H9 (cell line): ENCODE measurements at regions not wholly inside any gene's neighbourhood (a gene's known extent, or its start where the extent isn't known, plus 50 kb on each side); places are given as distances from the start of the nearest gene placed in this dataset.

Source experiments
- DNase-seq: peaks from one replicate; pipeline ENCODE4 v3.0.0-alpha.2; 2017
- H2AFZ ChIP-seq: one replicate; pipeline ENCODE4 v1.6.1; 2013; ENCODE audit warnings: mild to moderate bottlenecking, low read length, control low read depth, moderate library complexity
- H2AK5ac ChIP-seq: 2 replicates; pipeline ENCODE4 v1.6.1; 2013; ENCODE audit warnings: low read length, control low read depth, mixed read lengths; ENCODE audit not compliant: insufficient read length
- H2BK120ac ChIP-seq: one replicate; pipeline ENCODE4 v1.6.1; 2013; ENCODE audit warnings: low read depth, mild to moderate bottlenecking, low read length, control low read depth, inconsistent platforms; ENCODE audit not compliant: poor library complexity, severe bottlenecking
- H2BK12ac ChIP-seq: 2 replicates; pipeline ENCODE4 v1.6.1; 2013; ENCODE audit warnings: low read length, control low read depth, mixed read lengths, low read depth; ENCODE audit not compliant: insufficient read length
- H2BK15ac ChIP-seq: 2 replicates; pipeline ENCODE4 v1.6.1; 2013; ENCODE audit warnings: low read depth, low read length, control low read depth
- H2BK20ac ChIP-seq: one replicate; pipeline ENCODE4 v1.6.1; 2013; ENCODE audit warnings: low read depth, mild to moderate bottlenecking, low read length, control low read depth, inconsistent platforms; ENCODE audit not compliant: poor library complexity, severe bottlenecking
- H2BK5ac ChIP-seq: 2 replicates; pipeline ENCODE4 v1.6.1; 2013; ENCODE audit warnings: low read length, control low read depth, mixed read lengths; ENCODE audit not compliant: insufficient read length
- H3K14ac ChIP-seq: 2 replicates; pipeline ENCODE4 v1.6.1; 2013; ENCODE audit warnings: low read length, control low read depth; ENCODE audit not compliant: insufficient read depth
- H3K18ac ChIP-seq: 2 replicates; pipeline ENCODE4 v1.6.1; 2013; ENCODE audit warnings: low read depth, mild to moderate bottlenecking, mixed read lengths, low read length, control low read depth; ENCODE audit not compliant: insufficient read length
- H3K23ac ChIP-seq: 2 replicates; pipeline ENCODE4 v1.6.1; 2013; ENCODE audit warnings: low read length, control low read depth, mixed read lengths, low read depth; ENCODE audit not compliant: insufficient read length
- H3K23me2 ChIP-seq: 2 replicates; pipeline ENCODE4 v1.6.1; 2013; ENCODE audit warnings: low read depth, mild to moderate bottlenecking, mixed read lengths, low read length, control low read depth; ENCODE audit not compliant: insufficient read length, poor library complexity, severe bottlenecking
- H3K27ac ChIP-seq: 2 replicates; pipeline ENCODE4 v1.5.1; 2013; ENCODE audit warnings: low read length, control low read depth, mixed read lengths, low read depth; ENCODE audit not compliant: insufficient read length
- H3K27me3 ChIP-seq: 2 replicates; pipeline ENCODE4 v1.6.1; 2013; ENCODE audit warnings: low read length, control low read depth, inconsistent platforms; ENCODE audit not compliant: insufficient read depth
- H3K4ac ChIP-seq: 2 replicates; pipeline ENCODE4 v1.6.1; 2013; ENCODE audit warnings: low read depth, mild to moderate bottlenecking, control low read depth, inconsistent platforms, low read length, moderate library complexity
- H3K4me1 ChIP-seq: 2 replicates; pipeline ENCODE4 v1.6.1; 2013; ENCODE audit warnings: low read length, control low read depth, inconsistent platforms; ENCODE audit not compliant: insufficient read depth
- H3K4me2 ChIP-seq: 2 replicates; pipeline ENCODE4 v1.6.1; 2013; ENCODE audit warnings: low read length, control low read depth, mixed read lengths; ENCODE audit not compliant: insufficient read length, insufficient read depth
- H3K56ac ChIP-seq: 2 replicates; pipeline ENCODE4 v1.6.1; 2013; ENCODE audit warnings: low read depth, mild to moderate bottlenecking, mixed read lengths, low read length, control low read depth; ENCODE audit not compliant: insufficient read length
- H3K79me1 ChIP-seq: 2 replicates; pipeline ENCODE4 v1.6.1; 2013; ENCODE audit warnings: low read depth, mild to moderate bottlenecking, moderate library complexity, low read length, control low read depth, inconsistent platforms; ENCODE audit not compliant: insufficient read depth, poor library complexity, severe bottlenecking
- H3K79me2 ChIP-seq: 2 replicates; pipeline ENCODE4 v1.6.1; 2013; ENCODE audit warnings: low read length, control low read depth, inconsistent platforms; ENCODE audit not compliant: insufficient read depth
- H3K9ac ChIP-seq: 2 replicates; pipeline ENCODE4 v1.6.1; 2013; ENCODE audit warnings: low read length, control low read depth, mixed read lengths; ENCODE audit not compliant: insufficient read length; ENCODE audit errors: extremely low read depth
- H3K9me3 ChIP-seq: one replicate; pipeline ENCODE4 v1.6.1; 2013; ENCODE audit warnings: low read depth, low read length, inconsistent platforms; ENCODE audit not compliant: control insufficient read depth
- H3T11ph ChIP-seq: one replicate; pipeline ENCODE4 v1.6.1; 2013; ENCODE audit warnings: mild to moderate bottlenecking, low read length, control low read depth, inconsistent platforms
- H4K20me1 ChIP-seq: one replicate; pipeline ENCODE4 v1.6.1; 2013; ENCODE audit not compliant: control insufficient read depth, insufficient read length, insufficient read depth
- H4K5ac ChIP-seq: 2 replicates; pipeline ENCODE4 v1.6.1; 2013; ENCODE audit warnings: low read depth, mild to moderate bottlenecking, mixed read lengths, low read length, control low read depth; ENCODE audit not compliant: insufficient read length
- H4K8ac ChIP-seq: replicated peaks from 2 replicates; pipeline ENCODE4 v1.6.1; 2013; ENCODE audit warnings: low read length, control low read depth, mixed read lengths, low read depth; ENCODE audit not compliant: insufficient read length
- H4K91ac ChIP-seq: 2 replicates; pipeline ENCODE4 v1.6.1; 2013; ENCODE audit warnings: low read depth, mild to moderate bottlenecking, moderate library complexity, mixed read lengths, low read length, control low read depth; ENCODE audit not compliant: insufficient read length
- H3K27ac Mint-ChIP-seq, 3 experiments: 2 replicates in 2 of 3; 3 replicates in 1 of 3; pipeline ENCODE4 v1.8.0; 2020 to 2021; ENCODE audit warnings: mixed read lengths in 3 of 3, mild to moderate bottlenecking in 1 of 3, moderate library complexity in 1 of 3
- H3K27me3 Mint-ChIP-seq: 2 replicates; pipeline ENCODE4 v1.8.0; 2021; ENCODE audit warnings: low read depth, mild to moderate bottlenecking, moderate library complexity, mixed read lengths
- H3K36me3 Mint-ChIP-seq, 3 experiments: 2 replicates in 2 of 3; 3 replicates in 1 of 3; pipeline ENCODE4 v1.8.0; 2020 to 2021; ENCODE audit warnings: low read depth in 3 of 3, mixed read lengths in 3 of 3; ENCODE audit not compliant: insufficient read depth in 1 of 3
- H3K4me1 Mint-ChIP-seq, 2 experiments: 2 replicates each; pipeline ENCODE4 v1.8.0; 2020; ENCODE audit warnings: mixed read lengths in 2 of 2
- H3K4me3 Mint-ChIP-seq, 2 experiments: 2 replicates in 1 of 2; 3 replicates in 1 of 2; pipeline ENCODE4 v1.8.0; 2020 to 2021; ENCODE audit warnings: mild to moderate bottlenecking in 2 of 2, mixed read lengths in 2 of 2, moderate library complexity in 1 of 2
- H3K9me3 Mint-ChIP-seq, 2 experiments: 2 replicates in 1 of 2; 3 replicates in 1 of 2; pipeline ENCODE4 v1.8.0; 2020; ENCODE audit warnings: mild to moderate bottlenecking in 2 of 2, mixed read lengths in 2 of 2, moderate library complexity in 1 of 2
- WGBS: extraction: QIAGEN DNeasy Blood & Tissue Kit; methylation state at CpG from one replicate; pipeline ENCODE4 v1.1.7; 2013; ENCODE audit warnings: missing lambda C conversion rate, low lambda C conversion rate, mixed read lengths; ENCODE audit not compliant: insufficient read length; ENCODE audit errors: extremely low coverage; 5-methylcytosine and 5-hydroxymethylcytosine counted together
- TF ChIP-seq, protein P1 (sequence below): fragments of 200-600 bp; sonication (generic); conservative IDR thresholded peaks from 3 replicates; pipeline ENCODE4 v1.8.0; 2021; ENCODE audit warnings: antibody characterized with exemption, mild to moderate bottlenecking

DNA sequence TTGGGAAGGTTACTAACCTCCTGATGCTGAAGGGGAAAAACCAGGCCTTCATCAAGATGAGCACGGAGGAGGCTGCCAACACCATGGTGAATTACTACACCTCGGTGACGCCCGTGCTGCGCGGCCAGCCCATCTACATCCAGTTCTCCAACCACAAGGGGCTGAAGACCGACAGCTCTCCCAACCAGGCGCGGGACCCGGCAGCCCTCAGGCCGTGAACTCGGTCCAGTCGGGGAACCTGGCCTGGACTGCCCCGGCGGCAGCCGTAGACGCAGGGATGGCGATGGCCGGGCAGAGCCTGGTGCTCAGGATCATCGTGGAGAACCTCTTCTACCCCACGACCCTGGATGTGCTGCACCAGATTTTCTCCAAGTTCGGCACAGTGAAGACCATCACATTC is 133.0 kb upstream of the FUT8 start:
- WGBS = no CpG with 5 or more reads among the region's 22 CpGs

More for the DNA sequence above, 133.0 kb upstream of the FUT8 start:
- H3K79me1 ChIP-seq = no peaks in the 10 kb centered on the region
- peaks cover 7% of the 10 kb centered on the region for H3K23me2 ChIP-seq
- peaks cover 2% of the 10 kb centered on the region; the same call in 1 of the 2 replicates for H3K27me3 Mint-ChIP-seq
- H3K4me1 Mint-ChIP-seq = peaks cover 34 to 48% of the 10 kb centered on the region in 2 experiments
- H3K9me3 ChIP-seq = no peaks in the 10 kb centered on the region
- no peak overlapping the region for H2BK12ac ChIP-seq
- no peak overlapping the region for H2BK120ac ChIP-seq
- H3K4me3 Mint-ChIP-seq = no peak overlapping the region
- no peak overlapping the region for H3T11ph ChIP-seq
- DNase-seq = no peak
- TF ChIP-seq, protein P1, sequence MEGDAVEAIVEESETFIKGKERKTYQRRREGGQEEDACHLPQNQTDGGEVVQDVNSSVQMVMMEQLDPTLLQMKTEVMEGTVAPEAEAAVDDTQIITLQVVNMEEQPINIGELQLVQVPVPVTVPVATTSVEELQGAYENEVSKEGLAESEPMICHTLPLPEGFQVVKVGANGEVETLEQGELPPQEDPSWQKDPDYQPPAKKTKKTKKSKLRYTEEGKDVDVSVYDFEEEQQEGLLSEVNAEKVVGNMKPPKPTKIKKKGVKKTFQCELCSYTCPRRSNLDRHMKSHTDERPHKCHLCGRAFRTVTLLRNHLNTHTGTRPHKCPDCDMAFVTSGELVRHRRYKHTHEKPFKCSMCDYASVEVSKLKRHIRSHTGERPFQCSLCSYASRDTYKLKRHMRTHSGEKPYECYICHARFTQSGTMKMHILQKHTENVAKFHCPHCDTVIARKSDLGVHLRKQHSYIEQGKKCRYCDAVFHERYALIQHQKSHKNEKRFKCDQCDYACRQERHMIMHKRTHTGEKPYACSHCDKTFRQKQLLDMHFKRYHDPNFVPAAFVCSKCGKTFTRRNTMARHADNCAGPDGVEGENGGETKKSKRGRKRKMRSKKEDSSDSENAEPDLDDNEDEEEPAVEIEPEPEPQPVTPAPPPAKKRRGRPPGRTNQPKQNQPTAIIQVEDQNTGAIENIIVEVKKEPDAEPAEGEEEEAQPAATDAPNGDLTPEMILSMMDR = no peak
- H3K14ac ChIP-seq = no peak overlapping the region
- no peak overlapping the region for H3K4ac ChIP-seq
- peaks cover 11% of the 10 kb centered on the region; the same call in 1 of the 2 replicates for H3K4me1 ChIP-seq
- H2BK15ac ChIP-seq = no peak overlapping the region
- no peak overlapping the region for H4K5ac ChIP-seq
- H3K79me2 ChIP-seq = no peaks in the 10 kb centered on the region
- H3K36me3 Mint-ChIP-seq = peaks cover 0 to 11% (median 6%) of the 10 kb centered on the region in 3 experiments; a peak in 5 of 7 replicates
- no peaks in the 10 kb centered on the region for H3K27me3 ChIP-seq
- H2BK20ac ChIP-seq = no peak overlapping the region
- H2AK5ac ChIP-seq = no peak overlapping the region
- H2BK5ac ChIP-seq = no peak overlapping the region
- H3K27ac Mint-ChIP-seq = peak overlapping the region in 1 of 3 experiments; percentile 55; a peak in 1 of 7 replicates
- H4K91ac ChIP-seq = no peak overlapping the region
- no peak overlapping the region for H3K27ac ChIP-seq
- H2AFZ ChIP-seq = no peak overlapping the region
- no peaks in the 10 kb centered on the region for H4K20me1 ChIP-seq
- H4K8ac ChIP-seq = no peak overlapping the region
- H3K56ac ChIP-seq = no peak overlapping the region
- H3K9ac ChIP-seq = no peak overlapping the region
- H3K18ac ChIP-seq = no peak overlapping the region
- H3K4me2 ChIP-seq = no peak overlapping the region
- peaks cover 6 to 11% of the 10 kb centered on the region in 2 experiments; a peak in 4 of 5 replicates for H3K9me3 Mint-ChIP-seq
- H3K23ac ChIP-seq = no peak overlapping the region
